WTC11 (cell line): ENCODE measurements at regions not wholly inside any gene's neighbourhood (a gene's known extent, or its start where the extent isn't known, plus 50 kb on each side); places are given as distances from the start of the nearest gene placed in this dataset.

Source experiments
- ATAC-seq: fragments of 200-7000 bp; cut with Tn5 transposase; 2 replicates; pipeline ENCODE4 v1.10.0; 2021; ENCODE audit warnings: mild to moderate bottlenecking, moderate library complexity
- CTCF ChIA-PET: fragments of 300-600 bp; sonication (Branson Sonifier 250); formaldehyde crosslinking; loops from one replicate; lab custom pipeline; 2021; ENCODE audit warnings: antibody characterized with exemption; lab: Charles Lee
- POLR2A ChIA-PET: fragments of 350-600 bp; sonication (Branson Sonifier 250); formaldehyde crosslinking; loops from one replicate; lab custom pipeline; 2021; ENCODE audit warnings: antibody characterized with exemption; lab: Charles Lee
- DNase-seq: peaks from one replicate; pipeline ENCODE4 v3.0.0; 2021; ENCODE audit warnings: low spot score
- H3K27ac Mint-ChIP-seq: 2 replicates; pipeline ENCODE4 v1.8.0; 2021; ENCODE audit warnings: mixed read lengths
- H3K27me3 Mint-ChIP-seq: 2 replicates; pipeline ENCODE4 v1.8.0; 2021; ENCODE audit warnings: low read depth, mild to moderate bottlenecking, moderate library complexity, mixed read lengths
- H3K36me3 Mint-ChIP-seq: 2 replicates; pipeline ENCODE4 v1.8.0; 2021; ENCODE audit warnings: mixed read lengths
- H3K4me1 Mint-ChIP-seq: 2 replicates; pipeline ENCODE4 v1.8.0; 2022; ENCODE audit warnings: mixed read lengths
- H3K4me3 Mint-ChIP-seq: 2 replicates; pipeline ENCODE4 v1.8.0; 2021; ENCODE audit warnings: mild to moderate bottlenecking, moderate library complexity, mixed read lengths
- H3K9me3 Mint-ChIP-seq: 2 replicates; pipeline ENCODE4 v1.8.0; 2021; ENCODE audit warnings: mixed read lengths
- AFF4 ChIP-seq: sonication (generic); formaldehyde crosslinking; IDR thresholded peaks from 2 replicates; pipeline ENCODE4 v1.8.1; 2023; ENCODE audit warnings: mild to moderate bottlenecking, missing genetic modification reagents, borderline replicate concordance
- ARID4B ChIP-seq: sonication (generic); formaldehyde crosslinking; IDR thresholded peaks from 2 replicates; pipeline ENCODE4 v1.8.0; 2023; ENCODE audit warnings: missing genetic modification reagents, mild to moderate bottlenecking, borderline replicate concordance
- ATF2 ChIP-seq: sonication (generic); formaldehyde crosslinking; IDR thresholded peaks from 2 replicates; pipeline ENCODE4 v1.8.1; 2022; ENCODE audit warnings: low read depth, missing genetic modification reagents, borderline replicate concordance
- CTCF ChIP-seq: fragments of 200-600 bp; IDR thresholded peaks from 2 replicates; pipeline ENCODE4 v1.8.0; 2022; ENCODE audit warnings: antibody characterized with exemption
- E2F5 ChIP-seq: sonication (generic); formaldehyde crosslinking; IDR thresholded peaks from 2 replicates; pipeline ENCODE4 v1.8.1; 2022; ENCODE audit warnings: mild to moderate bottlenecking, moderate library complexity, missing genetic modification reagents
- EMX1 ChIP-seq: fragments of 250-450 bp; sonication (Bioruptor Pico); IDR thresholded peaks from 2 replicates; pipeline ENCODE4 v1.8.0; 2021; ENCODE audit warnings: mild to moderate bottlenecking
- FOXK1 ChIP-seq: sonication (generic); formaldehyde crosslinking; IDR thresholded peaks from 2 replicates; pipeline ENCODE4 v1.8.0; 2022; ENCODE audit warnings: mild to moderate bottlenecking, moderate library complexity, missing genetic modification reagents
- NR2C2 ChIP-seq: sonication (generic); formaldehyde crosslinking; IDR thresholded peaks from 2 replicates; pipeline ENCODE4 v1.8.0; 2022; ENCODE audit warnings: mild to moderate bottlenecking, missing genetic modification reagents
- NR3C1 ChIP-seq: sonication (generic); formaldehyde crosslinking; conservative IDR thresholded peaks from 2 replicates; pipeline ENCODE4 v1.8.1; 2023; ENCODE audit warnings: low read depth, mild to moderate bottlenecking, missing genetic modification reagents
- SP1 ChIP-seq: sonication (generic); formaldehyde crosslinking; conservative IDR thresholded peaks from 2 replicates; pipeline ENCODE4 v1.8.1; 2022; ENCODE audit warnings: missing genetic modification reagents
- STAT6 ChIP-seq: sonication (generic); formaldehyde crosslinking; conservative IDR thresholded peaks from 2 replicates; pipeline ENCODE4 v1.8.1; 2023; ENCODE audit warnings: mild to moderate bottlenecking, low read depth, missing genetic modification reagents, moderate library complexity
- ZMAT4 ChIP-seq: fragments of 250-450 bp; sonication (Bioruptor Pico); IDR thresholded peaks from 2 replicates; pipeline ENCODE4 v1.9.0; 2021; ENCODE audit warnings: mild to moderate bottlenecking
- ZNF121 ChIP-seq: sonication (generic); formaldehyde crosslinking; IDR thresholded peaks from 2 replicates; pipeline ENCODE4 v1.8.0; 2023; ENCODE audit warnings: missing genetic modification reagents
- ZSCAN18 ChIP-seq: fragments of 250-450 bp; sonication (Bioruptor Pico); IDR thresholded peaks from 2 replicates; pipeline ENCODE4 v2.1.2; 2022; ENCODE audit warnings: mild to moderate bottlenecking, moderate library complexity

- no peaks in the 10 kb centered on the region for H3K36me3 Mint-ChIP-seq
- TF ChIP-seq E2F5 (CRISPR knock-in tag), result no peak
- no peak for TF ChIP-seq AFF4 (CRISPR knock-in tag)
- no peak for TF ChIP-seq EMX1
- no peak for TF ChIP-seq NR3C1 (CRISPR knock-in tag)
- no peak for TF ChIP-seq NR2C2 (CRISPR knock-in tag)
- TF ChIP-seq STAT6 (CRISPR knock-in tag), result no peak
- no peak for TF ChIP-seq ZSCAN18 (CRISPR knock-in tag)
- TF ChIP-seq, all 79 proteins: peak for 0
- ChIA-PET CTCF (interaction anchor here (0.6 to 2.2 kb wide), 2 partner anchors 10 to 329 kb away, joined by 3 to 6 read pairs; no protein-coding TSS in a partner anchor), POLR2A (no interaction called here)
- Mint-ChIP-seq H3K4me1 (peaks cover 7% of the 10 kb centered on the region), H3K9me3 (peaks cover 3% of the 10 kb centered on the region; the same call in 1 of the 2 replicates), H3K27ac (no peak overlapping the region), H3K4me3 (no peak overlapping the region), H3K27me3 (no peaks in the 10 kb centered on the region)
- ATAC-seq, result no peak
- DNase-seq, result no peak
These were observed 331.9 kb downstream of the MYCN start for GRCh38 chr2:16272038-16272788.

- H3K9me3 Mint-ChIP-seq, result peaks cover 6% of the 10 kb centered on the region; the same call in 1 of the 2 replicates
- H3K4me3 Mint-ChIP-seq, result no peak overlapping the region
- no peak overlapping the region for H3K27ac Mint-ChIP-seq
- POLR2A ChIA-PET, result no interaction called here
- no peaks in the 10 kb centered on the region for H3K36me3 Mint-ChIP-seq
- H3K4me1 Mint-ChIP-seq, result peaks cover 7% of the 10 kb centered on the region
- ATAC-seq (no peak), DNase-seq (no peak)
- CTCF ChIA-PET, result no interaction called here
- H3K27me3 Mint-ChIP-seq, result no peaks in the 10 kb centered on the region
- TF ChIP-seq ARID4B (CRISPR knock-in tag) (no peak), ZMAT4 (no peak), CTCF (no peak), ATF2 (CRISPR knock-in tag) (no peak), FOXK1 (CRISPR knock-in tag) (no peak), ZNF121 (CRISPR knock-in tag) (no peak), SP1 (CRISPR knock-in tag) (no peak)
These were observed 331.0 kb downstream of the MYCN start for GRCh38 chr2:16271231-16271896.
